NCI-H2227 treated with DMSO at 0.1 percent for 48 hours (cell line): ENCODE measurements at regions not wholly inside any gene's neighbourhood (a gene's known extent, or its start where the extent isn't known, plus 50 kb on each side); places are given as distances from the start of the nearest gene placed in this dataset.
"Not testable (repeated sequence)": the region's sequence is repeated elsewhere in the genome, so short reads cannot be mapped to it uniquely, and the experiment has no call there.

ENCODE experiments used
- DNase-seq: peaks from one replicate; lab custom pipeline; 2025; lab: John Stamatoyannopoulos, UW

DNA sequence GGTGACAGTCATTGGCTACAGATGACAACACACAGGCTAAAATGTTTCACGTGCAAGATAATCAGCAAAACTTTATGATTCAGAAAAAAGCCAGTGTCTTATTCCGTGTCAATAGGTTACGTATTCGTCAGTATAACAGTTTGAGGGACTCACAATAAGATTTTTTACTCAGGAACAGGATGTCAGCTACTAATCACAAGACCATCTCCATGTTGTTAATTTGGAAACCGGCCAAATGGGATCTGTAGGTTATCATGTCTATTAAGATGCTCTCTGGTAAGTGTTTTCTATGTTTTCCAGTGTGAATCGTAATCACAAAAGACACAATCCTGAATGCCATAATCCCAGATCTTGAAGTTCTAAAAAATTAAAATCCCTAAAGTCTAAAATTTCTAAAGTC, 197.3 kb downstream of the ETV1 start:
- no peak for DNase-seq

DNA sequence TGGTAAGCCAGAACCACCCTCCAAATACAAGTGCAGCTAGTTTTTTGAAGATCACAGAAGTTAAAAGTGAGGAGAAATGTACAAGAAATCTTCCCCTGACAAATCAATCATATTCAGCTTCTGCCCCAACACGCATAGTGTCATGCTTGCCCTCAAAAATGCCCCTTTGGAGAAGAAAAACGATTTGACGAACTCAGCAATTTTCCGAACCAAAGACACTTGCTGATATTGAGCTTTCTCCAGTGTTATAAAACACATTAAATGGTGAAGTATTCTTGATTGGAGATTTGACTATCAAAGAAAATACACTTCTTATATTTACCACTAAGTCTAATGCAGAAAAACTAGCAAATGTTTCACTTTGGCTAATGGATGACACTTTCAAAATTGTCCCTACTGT, 195.5 kb downstream of the ETV1 start:
- DNase-seq: no peak

DNA sequence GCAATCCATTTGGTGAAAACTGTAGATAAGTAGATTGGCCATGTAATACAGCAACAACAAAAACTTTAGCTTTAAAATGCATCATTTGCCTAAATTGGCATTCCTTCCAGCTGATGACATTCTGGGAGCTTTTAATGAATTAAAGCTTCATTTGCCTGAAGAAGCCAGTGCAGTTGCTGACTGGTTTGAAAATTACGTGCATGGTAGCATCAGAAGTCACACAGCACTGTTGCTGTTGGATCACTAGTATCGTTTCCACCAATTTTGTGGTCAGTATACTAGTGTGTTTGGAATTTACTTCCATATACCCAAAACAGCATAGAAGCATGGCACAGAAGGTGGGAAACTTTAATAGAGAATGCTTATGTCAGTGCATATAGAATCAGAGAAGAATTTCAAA, 194.9 kb downstream of the ETV1 start:
- DNase-seq: no peak

DNA sequence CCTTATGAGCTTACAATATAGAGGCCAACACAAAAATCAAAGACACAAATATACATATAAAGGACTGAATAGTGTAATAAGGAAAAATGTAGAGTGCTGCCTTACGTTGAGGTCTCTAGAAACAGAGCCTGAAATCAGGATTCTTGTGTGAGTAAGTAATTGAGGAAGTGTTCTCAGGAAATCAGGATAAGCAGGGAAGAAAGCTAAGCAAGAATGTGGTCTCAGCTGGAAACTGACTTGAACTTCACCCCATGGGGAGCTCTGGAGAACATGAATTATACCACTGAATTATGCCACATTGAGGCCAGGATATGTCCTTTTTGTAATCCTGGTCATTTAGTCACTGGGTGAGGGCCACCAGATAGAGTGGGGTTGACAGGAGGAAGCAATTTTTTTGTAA, 191.9 kb downstream of the ETV1 start:
- DNase-seq: no peak

DNA sequence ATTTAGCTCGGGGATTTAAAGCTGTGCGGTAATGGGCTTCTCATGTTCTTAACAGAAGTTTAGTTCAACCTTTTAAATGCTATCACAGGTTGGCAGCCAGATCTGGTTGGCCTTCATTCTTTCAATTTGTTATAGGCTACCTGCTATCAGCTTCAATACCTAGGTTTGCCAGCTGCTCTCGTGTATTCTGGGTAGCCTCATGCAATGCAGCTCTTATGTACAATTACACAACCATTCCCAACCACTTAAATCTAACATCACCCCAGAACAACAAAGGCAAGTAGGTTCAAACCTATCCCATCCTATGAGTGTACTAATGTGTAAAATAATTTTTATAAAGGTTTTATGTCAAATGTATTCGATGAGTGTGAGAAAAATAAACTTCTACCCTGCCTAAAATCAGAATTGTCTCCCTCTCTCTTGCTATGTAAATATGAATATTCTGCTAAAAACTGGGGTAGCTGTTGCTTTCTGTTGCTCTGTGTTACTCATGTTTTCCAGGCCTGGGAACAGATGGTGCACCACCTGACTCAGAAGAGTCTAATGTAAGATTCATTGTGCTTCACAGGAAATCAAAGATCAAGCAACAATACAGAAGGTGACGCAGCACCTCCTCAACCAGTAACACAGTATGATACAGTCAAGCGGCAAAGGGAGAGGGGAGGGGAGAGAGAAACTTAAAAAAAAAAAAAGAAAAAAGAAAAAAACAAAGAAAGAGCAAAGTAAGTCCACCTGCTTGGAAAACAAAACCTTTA, 188.6 kb downstream of the ETV1 start:
- no peak for DNase-seq

DNA sequence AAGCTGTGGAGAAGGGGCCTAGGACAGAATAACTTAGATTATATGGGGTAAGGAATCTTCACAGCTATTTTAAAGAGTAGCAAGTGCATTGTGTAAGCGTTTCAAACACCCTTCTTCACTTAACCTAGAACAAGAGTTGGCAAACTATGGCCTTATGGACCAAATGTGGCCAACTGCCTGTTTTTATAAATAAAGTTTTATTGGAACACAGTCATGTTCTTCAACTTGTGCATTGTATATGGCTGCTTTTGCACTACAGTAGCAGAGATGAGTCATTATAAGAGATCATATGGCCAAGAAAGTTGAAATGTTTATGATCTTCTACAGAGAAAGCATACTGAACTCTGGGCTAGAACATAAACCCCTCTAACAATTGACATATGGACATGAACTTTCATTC, 187.8 kb downstream of the ETV1 start:
- DNase-seq: no peak

DNA sequence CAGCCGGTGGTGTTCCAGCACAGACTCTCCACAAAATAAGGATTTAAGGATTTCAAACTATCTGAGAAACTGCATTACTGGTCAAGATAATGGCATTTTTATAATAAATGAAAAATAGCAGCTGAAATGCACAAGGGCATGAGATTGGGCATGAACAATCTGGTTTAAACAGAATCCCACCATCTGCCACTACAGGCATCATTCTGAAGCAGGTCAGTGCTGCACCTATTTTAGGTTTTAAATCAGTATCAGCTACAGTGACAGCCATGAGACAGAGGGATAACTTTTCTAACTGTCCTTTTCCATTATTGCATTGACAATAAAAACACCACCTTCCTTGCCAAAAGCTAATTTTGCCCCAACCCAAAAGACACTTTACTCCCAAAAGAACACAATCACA, 186.8 kb downstream of the ETV1 start:
- no peak for DNase-seq

DNA sequence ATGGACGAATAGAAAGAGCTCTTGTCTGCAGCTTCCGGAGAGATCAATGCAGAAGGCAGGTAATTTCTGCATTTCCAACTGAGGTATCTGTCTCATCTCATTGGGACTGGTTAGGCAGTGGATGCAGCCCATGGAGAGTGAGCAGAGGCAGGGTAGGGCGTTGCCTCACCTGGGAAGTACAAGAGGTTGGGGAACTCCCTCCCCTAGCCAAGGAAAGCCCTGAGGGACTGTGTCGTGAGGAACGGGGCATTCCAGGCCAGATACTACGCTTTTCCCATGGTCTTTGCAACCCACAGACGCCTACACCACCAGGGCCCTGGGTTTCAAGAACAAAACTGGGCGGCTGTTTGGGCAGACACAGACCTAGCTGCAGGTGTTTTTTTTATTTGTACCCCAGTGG, 186.3 kb downstream of the ETV1 start:
- no peak for DNase-seq

DNA sequence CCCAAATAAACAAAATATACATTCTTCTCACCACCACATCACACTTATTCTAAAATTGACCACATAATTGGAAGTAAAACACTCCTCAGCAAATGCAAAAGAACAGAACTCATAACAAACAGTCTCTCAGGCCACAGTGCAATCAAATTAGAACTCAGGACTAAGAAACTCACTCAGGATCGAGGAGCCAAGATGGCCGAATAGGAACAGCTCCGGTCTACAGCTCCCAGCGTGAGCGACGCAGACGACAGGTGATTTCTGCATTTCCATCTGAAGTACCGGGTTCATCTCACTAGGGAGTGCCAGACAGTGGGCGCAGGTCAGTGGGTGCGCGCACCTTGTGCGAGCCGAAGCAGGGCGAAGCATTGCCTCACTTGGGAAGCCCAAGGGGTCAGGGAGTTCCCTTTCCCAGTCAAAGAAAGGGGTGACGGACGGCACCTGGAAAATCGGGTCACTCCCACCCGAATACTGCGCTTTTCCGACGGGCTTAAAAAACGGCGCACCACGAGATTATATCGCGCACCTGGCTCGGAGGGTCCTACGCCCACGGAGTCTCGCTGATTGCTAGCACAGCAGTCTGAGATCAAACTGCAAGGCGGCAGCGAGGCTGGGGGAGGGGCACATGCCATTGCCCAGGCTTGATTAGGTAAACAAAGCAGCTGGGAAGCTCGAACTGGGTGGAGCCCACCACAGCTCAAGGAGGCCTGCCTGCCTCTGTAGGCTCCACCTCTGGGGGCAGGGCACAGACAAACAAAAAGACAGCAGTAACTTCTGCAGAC, 183.2 kb downstream of the ETV1 start:
- not testable (repeated sequence) for DNase-seq

DNA sequence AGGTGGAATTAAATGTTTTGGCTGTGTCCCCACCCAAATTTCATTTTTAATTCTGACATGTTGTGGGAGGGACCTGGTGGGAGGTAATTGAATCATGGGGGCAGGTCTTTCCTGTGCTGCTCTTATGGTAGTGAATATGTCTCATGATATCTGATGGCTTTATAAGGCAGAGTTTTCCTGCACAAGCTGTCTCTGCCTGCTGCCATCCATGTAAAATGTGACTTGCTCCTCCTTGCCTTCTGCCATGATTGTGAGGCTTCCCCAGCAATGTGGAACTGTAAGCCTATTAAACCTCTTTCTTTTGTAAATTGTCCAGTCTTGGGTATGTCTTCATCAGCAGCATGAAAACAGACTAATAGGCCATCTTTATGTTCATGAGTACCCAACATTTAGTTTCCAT, 172.2 kb downstream of the ETV1 start:
- DNase-seq: not testable (repeated sequence)

DNA sequence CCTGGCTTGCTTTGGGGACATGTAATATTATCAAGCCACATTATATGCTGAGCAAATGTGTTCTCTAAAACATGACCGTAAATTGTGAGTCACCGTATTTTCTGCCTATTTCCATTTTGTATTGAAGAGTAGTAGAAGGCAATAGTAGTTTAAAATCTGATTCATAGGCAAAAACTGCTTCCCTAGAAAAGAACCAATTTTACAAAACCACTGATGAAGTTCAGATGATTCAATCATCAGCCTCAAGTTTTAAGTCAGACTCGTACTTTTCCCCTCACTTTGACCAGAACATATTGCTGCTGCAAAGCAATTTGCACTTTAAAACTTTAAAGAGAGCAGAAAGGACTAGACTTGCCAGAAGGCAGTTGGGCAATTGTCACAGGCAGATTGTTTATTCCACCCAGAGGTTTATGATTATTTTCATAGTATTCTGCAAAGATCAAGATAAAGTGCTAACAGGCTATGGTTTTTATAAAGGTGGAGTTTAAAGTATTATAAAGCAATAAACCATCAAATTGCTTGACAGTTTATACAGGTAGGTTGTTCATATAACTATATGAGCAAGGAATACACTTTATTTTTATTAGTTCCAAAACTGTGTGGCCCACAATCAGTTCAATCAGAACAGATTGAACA, 168.2 kb downstream of the ETV1 start:
- no peak for DNase-seq

DNA sequence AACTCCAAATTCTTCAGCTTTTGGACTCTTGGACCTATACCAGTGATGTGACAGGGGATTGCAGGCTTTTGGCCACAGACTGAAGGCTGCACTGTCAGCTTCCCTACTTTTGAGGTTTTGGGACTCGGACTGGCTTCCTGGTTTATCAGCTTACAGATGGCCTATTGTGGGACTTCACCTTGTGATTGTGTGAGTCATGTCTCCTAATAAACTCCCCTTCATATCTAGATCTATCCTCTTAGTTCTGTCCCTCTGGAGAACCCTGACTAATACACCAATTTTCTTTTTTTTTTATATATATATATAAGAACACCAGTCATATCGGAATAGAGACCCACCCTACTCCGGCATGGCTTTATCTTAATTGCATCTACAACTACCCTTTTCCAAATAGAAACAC, 166.8 kb downstream of the ETV1 start:
- DNase-seq: no peak

DNA sequence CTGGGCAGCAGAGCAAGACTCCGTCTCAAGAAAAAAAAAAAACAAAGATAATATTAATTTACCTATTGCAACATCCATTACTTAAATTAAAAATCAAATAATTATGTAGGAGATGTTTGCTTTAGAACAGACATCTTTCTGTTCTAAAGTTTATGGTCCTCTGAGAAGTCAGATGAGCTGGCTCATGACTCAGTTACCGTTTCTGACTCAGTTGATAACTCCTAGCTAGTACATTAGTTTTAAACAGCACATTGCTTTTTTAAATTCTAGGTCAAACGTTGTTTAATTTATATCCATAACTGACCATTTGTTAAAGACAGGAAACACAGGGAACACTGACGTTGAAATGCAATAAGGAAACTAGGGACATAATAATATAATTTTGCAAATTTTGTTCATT, 162.7 kb downstream of the ETV1 start:
- no peak for DNase-seq

DNA sequence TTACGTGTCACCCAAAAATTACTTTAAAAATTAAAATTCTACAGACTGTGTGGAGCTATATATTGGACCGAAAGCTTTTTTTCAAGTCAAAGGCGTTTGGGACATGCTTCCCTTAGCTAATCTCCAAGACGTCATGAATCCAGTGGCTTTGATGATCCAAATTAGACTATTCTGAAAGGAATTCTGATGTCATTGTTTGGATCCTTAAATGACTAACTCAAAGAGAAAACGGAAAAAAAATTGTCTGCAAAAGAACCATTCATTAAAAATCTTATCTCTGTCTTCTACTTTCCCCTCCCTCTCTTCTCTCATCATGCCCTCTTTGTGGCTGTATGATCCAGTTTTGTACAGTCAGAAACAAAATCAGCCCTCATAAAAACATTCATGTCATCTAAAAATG, 161.8 kb downstream of the ETV1 start:
- no peak for DNase-seq

DNA sequence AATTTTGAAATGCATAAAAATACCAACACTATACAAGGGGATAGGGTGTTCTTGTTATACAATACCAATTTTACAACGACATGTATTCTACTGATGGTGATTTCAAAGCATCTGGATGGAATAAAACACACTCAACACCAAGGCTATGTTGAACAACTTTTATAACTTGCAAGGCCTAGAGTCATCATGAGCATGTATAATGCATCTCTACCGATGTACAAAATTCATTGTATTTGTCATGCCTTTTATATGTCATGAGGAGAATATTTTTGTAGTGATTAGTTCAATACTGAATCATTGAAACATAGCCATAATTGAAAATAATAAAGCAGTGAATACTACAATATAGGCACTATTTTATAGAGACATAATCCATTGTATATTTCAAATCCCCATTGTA, 160.2 kb downstream of the ETV1 start:
- DNase-seq: no peak

DNA sequence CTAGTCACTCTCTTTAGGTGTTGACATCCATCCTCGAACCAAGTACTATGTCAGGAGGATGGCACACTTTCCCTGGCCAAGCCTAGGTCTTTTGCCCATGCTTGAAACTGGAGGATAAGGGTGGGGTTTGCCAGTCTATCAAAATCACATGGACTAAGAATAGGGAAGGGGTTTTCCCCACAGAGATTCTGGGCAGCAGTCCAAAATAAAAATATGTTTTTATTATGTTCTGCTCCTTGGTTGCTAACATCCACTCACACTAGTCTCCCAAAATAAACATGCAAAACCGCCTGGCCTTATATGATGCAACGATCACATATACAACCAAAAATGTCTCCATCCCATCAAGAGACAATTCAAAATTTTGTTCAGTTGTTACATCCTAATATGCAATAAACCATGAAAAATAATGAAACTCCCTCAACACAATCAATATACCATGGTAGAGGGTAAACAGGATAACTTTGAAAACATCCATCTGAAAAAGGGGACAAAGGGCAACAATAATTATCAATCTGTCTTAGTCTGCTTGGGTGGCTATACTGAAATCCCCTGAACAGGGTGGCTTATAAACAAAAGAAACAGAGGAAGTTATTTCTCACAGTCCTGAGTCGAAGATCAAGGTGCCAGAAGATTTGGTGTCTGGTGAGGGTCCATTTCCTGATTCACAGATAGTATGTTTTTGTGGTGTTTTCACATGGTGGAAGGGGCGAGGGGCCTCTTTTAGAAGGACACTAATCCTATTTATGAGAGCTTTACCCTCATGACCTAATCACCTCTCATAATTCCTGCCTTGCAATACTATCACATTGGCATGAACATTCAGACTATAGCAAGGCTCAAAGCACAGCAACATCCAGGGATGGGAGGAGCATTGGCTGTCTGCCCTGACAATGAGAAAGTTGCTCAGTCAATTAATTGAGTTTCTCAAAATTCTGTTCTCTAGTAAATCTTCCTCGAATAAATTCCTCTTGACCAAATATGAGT, 159.3 kb downstream of the ETV1 start:
- DNase-seq: no peak

DNA sequence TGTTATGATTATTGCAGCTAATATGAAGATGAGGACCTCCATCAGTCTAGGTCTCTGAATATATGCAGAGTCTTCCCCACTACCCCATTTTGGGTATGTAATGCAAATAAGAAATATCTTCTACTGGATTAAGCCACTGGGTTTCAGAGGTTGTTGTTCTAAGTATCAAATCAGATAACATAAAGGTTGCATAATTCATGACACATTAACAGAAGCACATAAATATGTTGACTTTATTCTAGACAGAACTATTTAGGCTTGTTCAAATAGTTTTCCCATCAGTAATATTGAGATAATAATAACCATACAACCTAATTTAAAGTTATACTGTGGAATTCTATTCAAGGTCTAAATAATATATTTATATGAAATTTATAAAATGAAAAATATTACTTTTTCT, 157.1 kb downstream of the ETV1 start:
- DNase-seq: no peak

DNA sequence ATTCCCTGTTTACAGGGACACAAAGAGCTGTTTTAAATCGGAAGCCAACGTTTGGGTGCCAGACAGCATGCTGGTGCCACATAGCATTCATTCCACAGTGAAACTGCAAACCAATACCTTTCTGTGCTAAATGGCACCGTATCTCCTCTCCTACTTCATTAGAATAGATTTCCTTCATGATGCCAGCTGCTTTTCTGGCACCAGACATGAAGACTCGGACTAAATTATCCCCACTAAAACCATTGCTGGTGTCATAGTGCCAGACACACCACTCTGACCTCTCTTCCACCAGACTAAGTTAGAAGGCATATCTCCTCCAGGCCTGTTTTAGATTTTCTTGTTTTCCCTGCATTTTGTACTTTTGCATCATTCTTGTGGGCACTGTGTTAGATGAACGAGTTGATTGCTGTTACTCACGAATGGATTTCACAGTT, 155.1 kb downstream of the ETV1 start:
- DNase-seq: no peak

DNA sequence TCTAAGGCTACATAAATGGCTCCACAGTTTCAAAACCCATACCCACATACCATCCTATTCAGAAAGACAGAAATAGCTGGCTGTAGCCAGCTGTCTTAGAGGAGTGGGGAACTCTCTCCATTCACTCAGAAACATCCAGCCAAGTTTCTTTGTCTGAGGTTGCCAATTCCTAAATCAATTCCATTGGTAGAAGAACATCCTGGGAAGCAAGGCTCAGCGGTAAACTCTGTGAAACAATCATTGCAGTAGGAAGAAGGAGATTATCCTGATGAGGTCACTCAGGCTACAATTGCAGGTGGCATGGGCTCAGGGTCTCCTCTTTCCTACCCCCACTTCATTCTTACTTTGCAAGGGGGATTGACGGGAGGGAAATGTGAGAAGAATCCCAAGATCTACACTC, 154.0 kb downstream of the ETV1 start:
- DNase-seq: no peak

DNA sequence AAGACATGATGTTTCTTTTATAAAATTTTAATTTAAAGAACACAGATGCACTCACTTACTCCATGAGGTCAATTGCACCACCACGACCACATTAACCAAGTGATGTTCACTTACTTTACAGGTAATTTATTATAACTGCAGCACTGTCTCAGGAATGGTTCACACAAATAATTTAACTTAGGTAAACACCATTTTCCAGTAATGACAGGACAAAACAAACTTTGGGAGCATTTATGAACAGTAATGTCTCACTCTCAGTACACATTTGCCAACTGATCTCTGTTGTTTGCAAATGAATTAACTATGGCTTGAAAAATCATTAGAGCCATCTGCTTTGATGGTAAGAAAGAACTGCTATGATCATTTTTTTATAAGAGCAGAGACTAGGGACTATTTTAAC, 150.4 kb downstream of the ETV1 start:
- DNase-seq: no peak
